RWPE2 (cell line): ENCODE measurements at regions not wholly inside any gene's neighbourhood (a gene's known extent, or its start where the extent isn't known, plus 50 kb on each side); places are given as distances from the start of the nearest gene placed in this dataset.

ENCODE experiments used
- ATAC-seq: fragments of 200-7000 bp; cut with Tn5 transposase; 3 replicates; pipeline ENCODE4 v1.9.1; 2021; ENCODE audit warnings: low read depth
- DNase-seq: peaks from one replicate; pipeline ENCODE4 v3.0.0-alpha.2; 2020; ENCODE audit warnings: low spot score
- H3K27ac ChIP-seq: fragments of 450-650 bp; 2 replicates; pipeline ENCODE4 v1.5.1; 2017; ENCODE audit warnings: mild to moderate bottlenecking; ENCODE audit not compliant: poor library complexity, severe bottlenecking
- H3K27me3 ChIP-seq: fragments of 250-450 bp; sonication (Bioruptor Pico); 2 replicates; pipeline ENCODE4 v1.5.1; 2021; ENCODE audit warnings: mild to moderate bottlenecking, moderate library complexity; ENCODE audit not compliant: insufficient read depth, poor library complexity, severe bottlenecking
- H3K36me3 ChIP-seq: fragments of 250-450 bp; sonication (Bioruptor Pico); 2 replicates; pipeline ENCODE4 v1.5.1; 2020; ENCODE audit warnings: low read depth, mild to moderate bottlenecking, moderate library complexity
- H3K4me1 ChIP-seq: fragments of 250-450 bp; sonication (Bioruptor Pico); 2 replicates; pipeline ENCODE4 v1.5.1; 2021; ENCODE audit warnings: mild to moderate bottlenecking, moderate library complexity; ENCODE audit not compliant: insufficient read depth, poor library complexity, severe bottlenecking
- H3K4me3 ChIP-seq: fragments of 250-450 bp; sonication (Bioruptor Pico); 2 replicates; pipeline ENCODE4 v1.5.1; 2021; ENCODE audit warnings: mild to moderate bottlenecking, moderate library complexity; ENCODE audit not compliant: severe bottlenecking
- H3K9me3 ChIP-seq: fragments of 250-450 bp; sonication (Bioruptor Pico); 2 replicates; pipeline ENCODE4 v1.5.1; 2021; ENCODE audit warnings: mild to moderate bottlenecking, moderate library complexity; ENCODE audit not compliant: severe bottlenecking
- CTCF ChIP-seq: fragments of 450-650 bp; IDR thresholded peaks from one replicate; pipeline ENCODE4 v1.5.1; 2017; ENCODE audit warnings: mild to moderate bottlenecking, moderate library complexity; ENCODE audit not compliant: poor library complexity, severe bottlenecking

DNA sequence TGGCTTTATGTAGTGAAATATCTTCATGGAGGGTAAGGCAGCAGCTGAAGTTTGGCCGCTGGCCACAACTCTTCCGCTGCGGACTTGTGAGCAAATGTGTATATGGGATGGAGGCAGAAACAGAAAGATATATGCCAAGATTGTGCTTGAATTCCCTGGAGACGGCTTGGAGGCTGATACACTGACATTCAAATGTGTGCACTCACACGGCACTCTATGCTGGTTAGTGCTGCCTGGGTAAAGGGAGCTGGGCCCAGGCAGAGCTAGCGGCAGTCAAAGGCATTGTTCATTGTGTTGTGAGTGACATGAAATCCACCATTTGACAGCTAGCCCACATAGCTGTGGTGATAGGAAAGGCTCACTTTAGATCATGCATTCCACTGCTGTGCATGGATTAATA lies 202.7 kb downstream of the CLIC5 start:
- no peak for ATAC-seq

GRCh38 chr6:45808917-45809316 lies 206.7 kb downstream of the CLIC5 start:
- H3K27ac ChIP-seq: no peak overlapping the region
- H3K36me3 ChIP-seq: no peaks in the 10 kb centered on the region
- ATAC-seq: no peak
- TF ChIP-seq CTCF: no peak
- no peaks in the 10 kb centered on the region for H3K27me3 ChIP-seq
- no peak overlapping the region for H3K4me3 ChIP-seq
- no peaks in the 10 kb centered on the region for H3K4me1 ChIP-seq
- no peak for DNase-seq
- H3K9me3 ChIP-seq: no peaks in the 10 kb centered on the region

More for the DNA sequence above, 202.7 kb downstream of the CLIC5 start:
- H3K4me3 ChIP-seq: no peak overlapping the region
- H3K9me3 ChIP-seq: no peaks in the 10 kb centered on the region
- H3K27me3 ChIP-seq: no peaks in the 10 kb centered on the region
- H3K36me3 ChIP-seq: no peaks in the 10 kb centered on the region
- H3K4me1 ChIP-seq: no peaks in the 10 kb centered on the region
- TF ChIP-seq CTCF: no peak
- H3K27ac ChIP-seq: no peak overlapping the region
- no peak for DNase-seq

GRCh38 chr6:45808042-45808645 lies 207.5 kb downstream of the CLIC5 start:
- H3K4me1 ChIP-seq: no peaks in the 10 kb centered on the region
- DNase-seq (no peak), ATAC-seq (no peak)
- H3K27me3 ChIP-seq: no peaks in the 10 kb centered on the region
- no peak overlapping the region for H3K27ac ChIP-seq
- H3K4me3 ChIP-seq: no peak overlapping the region
- no peak for TF ChIP-seq CTCF
- H3K36me3 ChIP-seq: no peaks in the 10 kb centered on the region
- no peaks in the 10 kb centered on the region for H3K9me3 ChIP-seq

DNA sequence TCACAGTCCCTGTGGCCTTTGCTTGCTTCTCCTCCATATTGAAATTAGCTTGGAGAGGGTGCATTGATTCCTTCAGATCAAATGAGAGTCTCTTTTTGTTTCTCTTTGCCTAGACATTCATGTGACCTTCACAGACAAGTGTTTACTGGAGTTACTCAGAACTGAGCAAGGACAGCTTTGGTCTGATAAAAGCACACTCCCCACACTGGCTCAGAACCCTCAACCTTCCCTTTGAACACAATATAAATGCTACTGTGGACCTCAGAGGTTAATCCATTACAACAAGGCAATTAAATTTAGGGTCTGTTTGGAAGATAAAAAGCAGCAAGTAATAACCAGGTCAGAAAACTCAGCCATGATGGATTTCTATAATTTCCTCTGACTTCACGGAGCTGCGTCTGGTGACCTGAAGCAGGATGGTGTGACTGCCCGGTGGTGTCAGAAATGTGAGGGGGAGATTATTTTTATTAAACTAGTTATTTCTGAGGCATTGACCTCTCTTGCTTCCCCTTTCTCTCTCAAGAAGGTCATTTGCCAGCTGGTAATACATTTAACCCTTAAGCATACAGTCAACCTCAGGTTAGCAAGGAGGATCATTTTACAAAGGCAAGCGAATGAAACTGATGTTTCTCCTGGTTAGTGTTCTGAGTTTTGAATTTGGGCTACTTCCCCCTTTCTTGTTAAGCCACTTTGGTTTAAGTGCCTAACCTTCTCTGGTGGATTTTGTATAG lies 208.2 kb downstream of the CLIC5 start:
- TF ChIP-seq CTCF: no peak
- Histone ChIP-seq H3K4me3 (no peak overlapping the region), H3K27me3 (no peaks in the 10 kb centered on the region), H3K36me3 (no peaks in the 10 kb centered on the region), H3K9me3 (no peaks in the 10 kb centered on the region), H3K4me1 (no peaks in the 10 kb centered on the region), H3K27ac (no peak overlapping the region)
- DNase-seq: no peak
- no peak for ATAC-seq

DNA sequence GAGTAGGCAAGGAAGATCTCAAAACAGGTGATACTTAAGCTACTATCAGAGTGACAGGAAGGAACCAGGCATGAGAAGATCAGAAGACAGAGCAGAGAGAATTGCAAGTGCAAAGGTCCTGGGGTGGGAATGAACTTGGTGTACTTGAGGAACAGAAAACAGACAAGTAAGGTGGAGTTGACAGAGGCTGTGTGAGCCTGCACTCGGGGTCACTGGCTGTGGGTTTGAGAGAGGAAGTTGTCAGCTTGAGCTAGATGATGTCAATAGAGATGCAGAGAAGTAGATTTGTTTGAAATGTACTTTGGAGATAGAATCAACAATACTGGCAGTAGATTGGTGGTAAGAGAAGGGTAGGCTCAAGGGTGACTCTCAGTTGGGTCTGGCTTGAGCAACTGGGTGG lies 209.5 kb downstream of the CLIC5 start:
- Histone ChIP-seq H3K36me3 (no peaks in the 10 kb centered on the region), H3K4me3 (no peak overlapping the region), H3K9me3 (no peaks in the 10 kb centered on the region), H3K27ac (no peak overlapping the region), H3K27me3 (no peaks in the 10 kb centered on the region), H3K4me1 (no peaks in the 10 kb centered on the region)
- no peak for ATAC-seq
- no peak for TF ChIP-seq CTCF
- DNase-seq: no peak
